Naive thymus-derived CD4-positive, alpha-beta T cell (primary cell): ENCODE measurements at regions not wholly inside any gene's neighbourhood (a gene's known extent, or its start where the extent isn't known, plus 50 kb on each side); places are given as distances from the start of the nearest gene placed in this dataset.

Source experiments
- ATAC-seq: fragments of 150-1000 bp; cut with Tn5 transposase; 2 replicates; pipeline ENCODE4 v1.10.0; 2021; ENCODE audit warnings: mild to moderate bottlenecking, moderate library complexity
- CTCF ChIA-PET: fragments of 350-600 bp; sonication (Branson Sonifier 250); formaldehyde crosslinking; loops from one replicate; lab custom pipeline; 2021; ENCODE audit warnings: antibody characterized with exemption; lab: Charles Lee
- POLR2A ChIA-PET: fragments of 350-600 bp; sonication (Branson Sonifier 250); formaldehyde crosslinking; loops from one replicate; lab custom pipeline; 2021; ENCODE audit warnings: antibody characterized with exemption, inconsistent platforms; lab: Charles Lee
- DNase-seq, 9 donors: peaks; one replicate each; pipeline versions ENCODE4 v3.0.0 to v3.0.0-alpha.2; 2020 to 2022; ENCODE audit warnings: mixed read lengths in 1 of 9
- H3K27ac ChIP-seq: one replicate; pipeline ENCODE4 v1.7.0; 2013; ENCODE audit warnings: mild to moderate bottlenecking, low read depth, low read length, moderate library complexity
- H3K27me3 ChIP-seq, 2 donors: one replicate each; pipeline ENCODE4 v1.7.0; 2013; ENCODE audit warnings: low read length in 2 of 2, mild to moderate bottlenecking in 2 of 2, moderate library complexity in 2 of 2; ENCODE audit not compliant: control insufficient read depth in 2 of 2, insufficient read depth in 2 of 2
- H3K36me3 ChIP-seq, 3 experiments: 1 replicate in 2 of 3; 2 replicates in 1 of 3; pipeline ENCODE4 v1.7.0; 2013; ENCODE audit warnings: low read length in 3 of 3, mild to moderate bottlenecking in 3 of 3, moderate library complexity in 1 of 3; ENCODE audit not compliant: insufficient read depth in 3 of 3, control insufficient read depth in 2 of 3
- H3K4me1 ChIP-seq, 2 donors: one replicate each; pipeline ENCODE4 v1.7.0; 2013; ENCODE audit warnings: low read length in 2 of 2, mild to moderate bottlenecking in 2 of 2, moderate library complexity in 1 of 2; ENCODE audit not compliant: control insufficient read depth in 2 of 2, insufficient read depth in 2 of 2
- H3K4me3 ChIP-seq: 2 replicates; pipeline ENCODE4 v1.7.0; 2013; ENCODE audit warnings: mild to moderate bottlenecking, low read length
- H3K9me3 ChIP-seq, 3 experiments: 1 replicate in 2 of 3; 2 replicates in 1 of 3; pipeline ENCODE4 v1.7.0; 2013; ENCODE audit warnings: low read length in 3 of 3; ENCODE audit not compliant: control insufficient read depth in 2 of 3
- H3K27ac Mint-ChIP-seq, 9 donors: one replicate each; pipeline ENCODE4 v1.8.0; 2020 to 2022; ENCODE audit warnings: mixed read lengths in 9 of 9, mild to moderate bottlenecking in 8 of 9, moderate library complexity in 5 of 9, inconsistent platforms in 2 of 9
- H3K27me3 Mint-ChIP-seq, 5 donors: one replicate each; pipeline ENCODE4 v1.8.0; 2021 to 2022; ENCODE audit warnings: mixed read lengths in 5 of 5, mild to moderate bottlenecking in 1 of 5
- H3K36me3 Mint-ChIP-seq, 5 donors: one replicate each; pipeline ENCODE4 v1.8.0; 2020 to 2022; ENCODE audit warnings: mixed read lengths in 5 of 5, mild to moderate bottlenecking in 3 of 5, inconsistent platforms in 1 of 5
- H3K4me1 Mint-ChIP-seq, 7 donors: one replicate each; pipeline ENCODE4 v1.8.0; 2020 to 2022; ENCODE audit warnings: mixed read lengths in 7 of 7, mild to moderate bottlenecking in 3 of 7, inconsistent platforms in 1 of 7
- H3K4me3 Mint-ChIP-seq, 10 donors: one replicate each; pipeline ENCODE4 v1.8.0; 2020 to 2022; ENCODE audit warnings: mild to moderate bottlenecking in 10 of 10, mixed read lengths in 10 of 10, moderate library complexity in 6 of 10, inconsistent platforms in 2 of 10
- H3K9me3 Mint-ChIP-seq, 11 donors: one replicate each; pipeline ENCODE4 v1.8.0; 2020 to 2022; ENCODE audit warnings: mixed read lengths in 11 of 11, mild to moderate bottlenecking in 4 of 11, inconsistent platforms in 1 of 11, moderate library complexity in 1 of 11
- intact Hi-C, 2 donors: fragments of 100-400 bp; cut with micrococcal nuclease; formaldehyde crosslinking; loops; one replicate each; pipeline ENCODE4 v1.15.1; 2023

DNA sequence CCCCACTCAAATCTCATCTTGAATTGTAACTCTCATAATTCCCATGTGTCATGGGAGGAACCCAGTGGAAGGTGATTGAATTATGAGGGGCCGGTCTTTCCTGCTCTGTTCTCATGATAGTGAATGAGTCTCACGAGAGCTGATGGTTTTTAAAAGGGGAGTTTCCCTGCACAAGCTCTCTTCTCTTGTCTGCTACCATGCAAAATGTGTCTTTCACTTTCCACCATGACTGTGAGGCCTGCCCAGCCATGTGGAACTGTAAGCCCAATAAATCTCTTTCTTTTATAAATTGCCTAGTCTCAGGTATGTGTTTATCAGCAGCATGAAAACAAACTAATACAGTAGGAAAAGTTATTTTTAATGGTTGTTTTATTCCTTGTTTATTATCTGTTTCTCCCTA lies 146.0 kb downstream of the FSCB start:
- Histone ChIP-seq H3K27me3 (no peaks in the 10 kb centered on the region), H3K36me3 (no peaks in the 10 kb centered on the region), H3K4me3 (no peak overlapping the region), H3K27ac (no peak overlapping the region), H3K9me3 (no peaks in the 10 kb centered on the region), H3K4me1 (no peaks in the 10 kb centered on the region)
- H3K4me1 Mint-ChIP-seq = no peaks in the 10 kb centered on the region
- no peak overlapping the region for H3K27ac Mint-ChIP-seq
- peaks cover 0 to 23% (median 8%) of the 10 kb centered on the region in 11 donors for H3K9me3 Mint-ChIP-seq
- ATAC-seq = no peak
- ChIA-PET CTCF (no interaction called here), POLR2A (no interaction called here)
- H3K36me3 Mint-ChIP-seq = no peaks in the 10 kb centered on the region
- no peaks in the 10 kb centered on the region for H3K27me3 Mint-ChIP-seq
- H3K4me3 Mint-ChIP-seq = no peak overlapping the region
- DNase-seq = no peak
- intact Hi-C loops = no loop called here

DNA sequence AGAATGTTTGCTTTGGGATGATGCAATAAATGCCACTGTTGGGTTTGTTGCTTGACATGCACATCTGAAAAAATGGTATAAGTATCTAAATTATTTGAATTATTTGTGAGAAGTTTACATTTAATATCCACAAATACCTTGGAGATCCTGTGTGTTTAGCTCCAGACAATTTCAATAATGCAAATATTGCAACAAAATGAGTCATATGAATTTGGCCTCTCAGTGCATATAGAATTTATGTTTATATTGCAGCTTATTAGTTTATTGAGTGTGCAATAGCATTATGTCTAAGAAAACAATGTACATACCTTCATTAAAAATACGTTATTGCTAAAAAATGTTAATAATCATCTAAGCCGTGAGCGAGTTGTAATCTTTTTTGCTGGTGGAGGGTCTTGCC lies 153.3 kb downstream of the FSCB start:
- Histone ChIP-seq H3K9me3 (no peaks in the 10 kb centered on the region), H3K27ac (no peak overlapping the region), H3K4me3 (no peak overlapping the region), H3K4me1 (no peaks in the 10 kb centered on the region), H3K36me3 (no peaks in the 10 kb centered on the region), H3K27me3 (no peaks in the 10 kb centered on the region)
- Mint-ChIP-seq H3K27me3 (no peaks in the 10 kb centered on the region), H3K4me1 (no peaks in the 10 kb centered on the region), H3K9me3 (peaks cover 1 to 23% (median 7%) of the 10 kb centered on the region in 11 donors), H3K27ac (no peak overlapping the region), H3K4me3 (no peak overlapping the region), H3K36me3 (no peaks in the 10 kb centered on the region)
- no peak for ATAC-seq
- DNase-seq = no peak
- POLR2A ChIA-PET = no interaction called here
- CTCF ChIA-PET = no interaction called here
- intact Hi-C loops = no loop called here

DNA sequence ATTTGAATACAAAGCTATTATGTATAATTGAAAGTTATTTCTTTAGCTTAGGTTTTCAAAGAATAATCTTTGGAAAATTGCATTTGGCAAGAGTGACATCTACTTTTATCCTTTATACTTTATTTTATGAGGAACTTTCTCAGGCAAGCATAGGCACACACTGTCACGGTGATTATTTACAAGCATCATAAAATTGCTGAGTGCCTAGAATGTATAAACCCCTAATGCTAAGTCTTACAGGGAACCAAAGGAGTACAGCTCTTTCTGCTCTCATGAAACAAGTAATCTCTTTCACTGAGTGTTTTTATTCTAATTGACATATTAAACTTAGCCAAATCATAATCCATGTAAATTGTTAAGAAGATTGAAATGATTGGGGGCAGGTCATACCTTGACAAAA lies 154.9 kb downstream of the FSCB start:
- Mint-ChIP-seq H3K4me1 (no peaks in the 10 kb centered on the region), H3K27ac (no peak overlapping the region), H3K4me3 (no peak overlapping the region), H3K9me3 (peaks cover 5 to 38% (median 13%) of the 10 kb centered on the region in 11 donors), H3K36me3 (peaks cover 0 to 3% (median 0%) of the 10 kb centered on the region in 5 donors), H3K27me3 (no peaks in the 10 kb centered on the region)
- no peak for ATAC-seq
- intact Hi-C loops = no loop called here
- Histone ChIP-seq H3K4me1 (no peaks in the 10 kb centered on the region), H3K36me3 (no peaks in the 10 kb centered on the region), H3K27ac (no peak overlapping the region), H3K9me3 (peaks cover 0 to 3% (median 0%) of the 10 kb centered on the region in 3 experiments), H3K27me3 (no peaks in the 10 kb centered on the region), H3K4me3 (no peak overlapping the region)
- ChIA-PET POLR2A (no interaction called here), CTCF (no interaction called here)
- no peak for DNase-seq

DNA sequence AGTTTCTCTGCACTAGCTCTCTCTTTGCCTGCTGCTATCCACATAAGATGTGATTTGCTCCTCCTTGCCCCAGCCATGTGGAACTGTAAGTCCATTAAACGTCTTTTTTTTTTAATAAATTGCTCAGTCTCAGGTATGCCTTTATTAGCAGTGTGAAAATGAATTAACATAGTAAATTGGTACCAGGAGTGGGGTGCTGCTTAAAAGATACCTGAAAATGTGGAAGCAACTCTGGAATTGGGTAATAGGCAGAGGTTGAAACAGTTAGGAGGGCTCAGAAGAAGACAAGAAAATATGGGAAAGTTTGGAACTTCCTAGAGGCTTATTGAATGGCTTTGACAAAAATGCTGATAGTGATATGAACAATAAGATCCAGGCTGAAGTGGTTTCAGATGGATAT lies 159.8 kb downstream of the FSCB start:
- POLR2A ChIA-PET = no interaction called here
- no peak overlapping the region for H3K4me3 Mint-ChIP-seq
- Histone ChIP-seq H3K27me3 (no peaks in the 10 kb centered on the region), H3K36me3 (no peaks in the 10 kb centered on the region), H3K4me3 (no peak overlapping the region), H3K4me1 (no peaks in the 10 kb centered on the region), H3K9me3 (peaks cover 0 to 11% (median 0%) of the 10 kb centered on the region in 3 experiments), H3K27ac (no peak overlapping the region)
- DNase-seq (no peak), ATAC-seq (no peak)
- H3K4me1 Mint-ChIP-seq = no peaks in the 10 kb centered on the region
- CTCF ChIA-PET = no interaction called here
- intact Hi-C loops = no loop called here
- no peaks in the 10 kb centered on the region for H3K27me3 Mint-ChIP-seq
- peaks cover 0 to 4% (median 0%) of the 10 kb centered on the region in 5 donors for H3K36me3 Mint-ChIP-seq
- H3K27ac Mint-ChIP-seq = no peak overlapping the region
- H3K9me3 Mint-ChIP-seq = peaks cover 4 to 52% (median 12%) of the 10 kb centered on the region in 11 donors

DNA sequence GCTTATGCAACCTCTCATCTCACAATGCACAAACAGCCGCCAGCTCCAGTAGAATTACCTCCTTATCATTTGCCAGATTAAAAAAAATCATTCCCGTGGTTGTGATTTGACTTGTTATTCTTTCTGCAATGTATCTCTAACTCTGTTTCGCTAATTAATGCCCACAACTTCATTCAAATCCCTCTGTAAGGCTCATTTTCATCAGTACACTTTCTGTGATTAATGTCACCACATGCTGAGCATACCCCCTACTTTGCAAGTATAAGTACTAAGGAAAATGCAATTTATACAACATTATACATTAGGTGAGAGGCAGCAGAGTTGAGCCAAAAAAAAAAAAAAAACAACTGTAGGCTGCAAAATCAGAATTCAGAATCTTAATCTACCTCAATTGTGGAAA lies 166.0 kb downstream of the FSCB start:
- Mint-ChIP-seq H3K4me1 (no peaks in the 10 kb centered on the region), H3K27ac (no peak overlapping the region), H3K36me3 (no peaks in the 10 kb centered on the region), H3K9me3 (peaks cover 0 to 14% (median 3%) of the 10 kb centered on the region in 11 donors), H3K4me3 (no peak overlapping the region), H3K27me3 (no peaks in the 10 kb centered on the region)
- H3K4me1 ChIP-seq = no peaks in the 10 kb centered on the region
- H3K27me3 ChIP-seq = no peaks in the 10 kb centered on the region
- no peaks in the 10 kb centered on the region for H3K9me3 ChIP-seq
- no peak for DNase-seq
- CTCF ChIA-PET = no interaction called here
- H3K4me3 ChIP-seq = no peak overlapping the region
- intact Hi-C loops = no loop called here
- ATAC-seq = no peak
- H3K27ac ChIP-seq = no peak overlapping the region
- H3K36me3 ChIP-seq = no peaks in the 10 kb centered on the region
- POLR2A ChIA-PET = no interaction called here

DNA sequence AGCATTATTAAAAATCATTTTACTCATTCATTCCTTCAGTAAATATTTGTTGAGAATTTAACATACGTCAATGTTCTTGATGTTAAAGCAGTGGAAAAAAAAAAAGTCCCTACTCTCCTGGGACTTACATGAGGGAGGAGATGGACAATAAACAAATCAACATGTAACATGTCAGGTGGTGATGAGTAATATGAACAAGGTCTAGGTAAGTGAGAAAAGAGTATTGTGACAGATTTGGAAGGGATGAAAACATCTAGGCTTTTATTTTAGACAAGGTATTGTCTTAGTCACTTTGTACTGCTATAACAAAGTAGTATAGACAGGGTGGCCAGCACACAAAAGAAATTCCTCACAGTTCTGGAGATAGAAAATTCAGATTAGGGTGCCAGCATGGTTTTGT lies 167.2 kb downstream of the FSCB start:
- Histone ChIP-seq H3K36me3 (no peaks in the 10 kb centered on the region), H3K9me3 (no peaks in the 10 kb centered on the region), H3K4me3 (no peak overlapping the region), H3K4me1 (no peaks in the 10 kb centered on the region), H3K27ac (no peak overlapping the region), H3K27me3 (no peaks in the 10 kb centered on the region)
- POLR2A ChIA-PET = no interaction called here
- peaks cover 0 to 12% (median 4%) of the 10 kb centered on the region in 11 donors for H3K9me3 Mint-ChIP-seq
- no peaks in the 10 kb centered on the region for H3K27me3 Mint-ChIP-seq
- intact Hi-C loops = no loop called here
- H3K4me3 Mint-ChIP-seq = no peak overlapping the region
- H3K36me3 Mint-ChIP-seq = no peaks in the 10 kb centered on the region
- CTCF ChIA-PET = no interaction called here
- H3K27ac Mint-ChIP-seq = no peak overlapping the region
- DNase-seq (no peak), ATAC-seq (no peak)
- no peaks in the 10 kb centered on the region for H3K4me1 Mint-ChIP-seq

DNA sequence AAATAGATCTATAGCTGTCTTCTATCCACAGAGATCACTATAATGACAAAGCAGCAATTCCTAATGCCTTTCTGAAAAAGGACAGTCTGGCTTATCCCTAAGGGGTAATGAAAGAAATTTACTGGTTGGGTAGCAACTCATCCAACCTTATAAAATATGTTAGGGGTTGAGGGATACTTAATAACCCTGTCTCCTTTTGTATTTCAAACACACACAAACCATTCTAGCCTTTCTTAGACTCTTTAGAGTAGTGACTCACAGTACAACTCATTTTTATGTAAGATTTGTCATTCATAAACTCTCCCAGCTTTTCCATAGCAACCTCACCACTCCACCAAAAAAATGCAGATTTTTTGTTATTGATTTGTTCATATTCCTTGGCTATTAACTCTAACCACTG lies 167.9 kb downstream of the FSCB start:
- Histone ChIP-seq H3K4me3 (no peak overlapping the region), H3K36me3 (no peaks in the 10 kb centered on the region), H3K27ac (no peak overlapping the region), H3K4me1 (no peaks in the 10 kb centered on the region), H3K27me3 (no peaks in the 10 kb centered on the region), H3K9me3 (no peaks in the 10 kb centered on the region)
- no peak overlapping the region for H3K27ac Mint-ChIP-seq
- no peak for ATAC-seq
- no peak for DNase-seq
- ChIA-PET POLR2A (no interaction called here), CTCF (no interaction called here)
- intact Hi-C loops = no loop called here
- no peak overlapping the region for H3K4me3 Mint-ChIP-seq
- H3K4me1 Mint-ChIP-seq = no peaks in the 10 kb centered on the region
- peaks cover 2 to 14% (median 4%) of the 10 kb centered on the region in 11 donors for H3K9me3 Mint-ChIP-seq
- no peaks in the 10 kb centered on the region for H3K36me3 Mint-ChIP-seq
- no peaks in the 10 kb centered on the region for H3K27me3 Mint-ChIP-seq
